Stimulated activated CD8-positive, alpha-beta memory T cell treated with anti-CD3 and anti-CD28 coated beads, Interleukin-2, amount 100 ng/mL, for 48 hours (primary cell): ENCODE measurements at regions not wholly inside any gene's neighbourhood (a gene's known extent, or its start where the extent isn't known, plus 50 kb on each side); places are given as distances from the start of the nearest gene placed in this dataset.

ENCODE experiments used
- DNase-seq, 2 donors: peaks; one replicate each; pipeline ENCODE4 v3.0.0-alpha.2; 2020; ENCODE audit warnings: low read depth in 2 of 2

DNA sequence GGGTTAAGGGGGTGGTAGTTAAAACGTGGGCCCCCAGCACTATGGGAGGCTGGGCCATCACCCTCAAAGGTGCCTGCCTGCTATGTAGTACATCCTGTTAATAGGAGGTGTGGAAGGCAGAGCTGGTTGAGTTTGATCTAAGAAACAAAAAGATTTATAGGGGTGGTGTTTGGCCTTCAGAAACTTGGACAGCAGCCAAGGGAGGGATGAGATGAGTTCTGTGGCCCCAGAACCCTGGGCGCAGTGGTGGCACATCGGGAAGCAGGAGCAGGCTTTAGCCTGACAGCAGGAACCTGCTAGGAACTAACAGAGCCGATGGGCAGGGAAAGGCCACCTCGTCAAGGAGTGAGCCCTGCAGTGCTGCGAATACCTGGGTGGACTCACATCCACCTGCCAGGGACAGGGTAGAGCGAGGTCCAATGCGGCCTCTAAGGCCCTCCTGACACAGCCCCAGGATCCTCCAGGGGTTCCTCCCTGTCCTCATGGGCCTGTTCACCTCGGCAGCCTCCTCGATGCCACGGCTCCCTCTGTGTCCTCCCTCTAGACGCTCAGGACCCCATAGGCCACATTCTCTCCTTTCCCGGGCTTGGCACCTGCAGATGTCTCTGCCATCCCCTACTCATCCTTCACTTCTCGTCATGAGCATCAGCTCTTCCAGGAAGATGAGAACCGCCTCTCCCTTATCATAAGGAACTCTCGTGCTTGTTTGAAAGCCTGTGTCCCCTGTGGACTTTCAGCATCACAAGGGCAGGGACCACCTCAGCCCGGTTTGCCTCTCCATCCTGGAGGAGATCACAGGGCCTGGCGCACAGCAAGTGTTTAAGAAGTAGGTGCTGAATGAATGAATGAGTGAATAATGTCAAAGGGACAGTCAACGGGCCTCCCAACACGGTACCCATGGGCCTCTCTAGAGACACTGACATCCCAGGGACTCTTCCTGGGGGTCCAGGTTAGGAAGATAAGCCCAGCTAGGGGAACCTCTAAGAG is 103.5 kb upstream of the TNRC6C start:
- no peak for DNase-seq

DNA sequence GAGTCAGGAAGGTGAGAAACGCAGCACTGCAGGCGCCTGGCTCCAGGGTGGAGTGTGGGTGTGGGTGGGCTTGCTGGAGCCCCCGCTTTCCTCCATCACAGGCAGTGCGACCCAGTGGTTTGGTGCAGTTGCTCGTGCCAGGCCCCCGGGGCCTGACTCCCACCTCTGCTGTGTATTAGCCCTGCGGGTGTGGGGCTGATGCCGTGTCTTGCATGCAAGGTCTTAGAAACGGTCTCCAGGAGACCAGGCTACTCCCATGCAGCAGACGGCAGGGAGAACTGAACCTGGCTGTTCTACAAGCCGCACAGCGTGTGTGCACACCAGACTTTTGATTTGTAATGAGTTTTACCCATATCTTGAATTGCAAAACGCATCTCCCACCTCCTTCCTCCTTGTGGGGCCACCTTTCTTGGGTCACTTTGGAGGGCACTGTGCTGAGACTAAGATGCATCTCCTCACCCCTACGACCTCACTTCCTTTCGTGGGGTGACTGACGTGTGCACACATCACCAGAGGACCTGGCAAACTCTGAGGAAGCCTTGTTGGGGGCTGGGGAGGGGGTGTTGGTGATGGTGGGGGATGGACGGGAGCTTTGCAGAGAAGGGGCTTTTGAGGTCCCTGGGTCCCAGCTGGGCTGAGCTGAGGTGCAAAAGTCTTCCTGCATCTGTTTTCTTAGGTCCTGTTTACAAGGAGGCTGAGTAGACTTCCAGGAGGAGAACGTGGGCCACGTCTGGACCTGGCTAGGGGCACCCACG is 101.8 kb upstream of the TNRC6C start:
- no peak for DNase-seq

DNA sequence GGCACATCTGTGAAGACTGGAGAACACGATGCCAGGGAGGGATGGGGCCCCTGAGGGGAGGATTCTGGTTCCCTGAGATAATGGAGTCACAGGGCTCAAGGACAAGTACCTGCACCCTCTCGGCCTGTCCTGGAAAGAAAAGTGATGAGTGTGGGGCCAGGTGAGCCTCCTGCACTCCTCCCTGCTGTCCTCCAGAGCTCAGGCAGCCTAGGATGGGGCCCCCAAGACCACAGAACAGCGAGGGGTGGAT is 101.3 kb upstream of the TNRC6C start:
- no peak for DNase-seq

DNA sequence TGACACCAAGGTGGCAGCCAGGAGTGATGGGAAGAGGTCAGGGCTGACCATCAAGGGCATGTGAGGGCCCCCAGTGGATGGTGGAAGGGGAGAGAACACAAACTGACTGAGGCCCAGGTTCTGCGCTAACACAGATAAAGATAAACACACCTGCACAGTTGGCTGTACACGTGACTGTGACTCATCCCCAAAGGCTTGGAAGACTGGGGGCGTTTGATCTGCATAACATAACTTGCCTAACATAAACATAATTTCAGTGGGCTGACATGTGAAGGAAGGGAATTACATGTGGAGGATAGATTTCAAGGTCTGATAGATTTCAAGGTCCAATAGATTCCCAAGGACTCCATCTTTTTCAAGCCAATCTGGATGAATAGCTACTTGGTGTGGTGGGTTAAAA is 100.9 kb upstream of the TNRC6C start:
- no peak for DNase-seq

DNA sequence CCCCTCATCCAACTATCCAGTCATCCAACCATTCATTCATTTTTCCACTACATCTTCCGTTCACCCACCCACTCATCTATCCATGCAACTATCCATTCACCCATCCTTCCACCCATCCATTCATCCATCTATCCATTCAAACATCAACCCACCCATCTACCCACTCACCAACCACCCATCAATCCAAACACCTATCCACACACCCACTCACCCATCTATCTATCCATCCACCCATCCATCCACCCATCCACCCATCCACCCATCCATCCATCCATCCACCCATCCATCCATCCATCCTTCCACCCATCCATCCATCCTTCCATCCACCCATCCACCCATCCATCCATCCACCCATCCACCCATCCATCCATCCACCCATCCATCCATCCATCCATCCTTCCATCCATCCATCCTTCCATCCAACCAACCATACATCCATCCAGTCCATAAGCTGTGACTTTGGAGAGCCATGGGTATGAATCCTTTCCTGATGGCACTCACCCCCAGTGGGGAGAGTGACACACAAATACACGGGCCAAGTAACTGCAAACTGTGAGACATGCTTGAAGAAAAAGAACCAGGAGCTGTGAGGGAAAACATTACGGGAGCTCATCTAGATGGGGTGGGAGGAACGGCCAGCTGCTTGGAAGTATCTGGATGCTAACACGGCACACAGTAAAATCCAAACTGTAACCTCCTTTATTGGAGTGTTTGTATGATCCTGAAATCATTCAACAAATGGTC is 100.0 kb upstream of the TNRC6C start:
- DNase-seq = no peak

DNA sequence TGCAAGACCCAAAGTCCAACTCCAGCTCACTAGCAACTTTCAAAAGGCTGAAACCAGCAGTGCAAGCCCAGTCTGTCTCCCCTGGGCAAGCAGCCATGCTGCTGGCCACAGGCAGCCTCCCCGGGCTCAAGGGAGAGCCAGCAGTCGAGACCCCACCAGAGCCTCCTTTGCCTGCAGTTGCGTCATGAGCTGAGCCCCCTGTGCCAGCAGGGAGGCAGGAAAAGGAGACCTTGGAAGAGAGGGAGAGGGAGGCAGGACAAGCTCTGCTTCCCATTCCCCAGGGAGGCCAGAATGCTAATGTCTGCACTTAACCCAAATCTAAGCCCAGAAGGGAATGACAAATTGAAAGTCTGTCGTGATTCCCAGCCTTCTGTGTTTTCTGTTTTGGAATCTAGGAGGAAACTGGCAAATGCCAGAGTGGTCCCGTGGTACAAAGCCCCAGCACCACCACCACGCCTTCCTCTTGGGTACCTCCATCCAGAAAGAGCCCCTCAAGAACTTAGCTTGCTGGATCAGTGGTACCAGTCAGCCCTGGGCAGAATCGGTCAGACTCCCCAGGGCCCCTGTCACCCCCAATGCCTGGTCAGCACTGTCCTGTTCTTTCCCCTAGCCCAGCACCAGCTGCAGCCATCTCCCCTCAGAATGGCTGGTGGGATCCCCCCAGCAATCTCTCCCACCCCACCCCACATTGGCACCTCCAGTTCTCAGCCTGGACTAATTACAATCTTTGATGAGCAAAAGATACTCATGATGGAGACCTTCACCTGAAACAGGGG is 99.3 kb upstream of the TNRC6C start:
- DNase-seq = no peak

DNA sequence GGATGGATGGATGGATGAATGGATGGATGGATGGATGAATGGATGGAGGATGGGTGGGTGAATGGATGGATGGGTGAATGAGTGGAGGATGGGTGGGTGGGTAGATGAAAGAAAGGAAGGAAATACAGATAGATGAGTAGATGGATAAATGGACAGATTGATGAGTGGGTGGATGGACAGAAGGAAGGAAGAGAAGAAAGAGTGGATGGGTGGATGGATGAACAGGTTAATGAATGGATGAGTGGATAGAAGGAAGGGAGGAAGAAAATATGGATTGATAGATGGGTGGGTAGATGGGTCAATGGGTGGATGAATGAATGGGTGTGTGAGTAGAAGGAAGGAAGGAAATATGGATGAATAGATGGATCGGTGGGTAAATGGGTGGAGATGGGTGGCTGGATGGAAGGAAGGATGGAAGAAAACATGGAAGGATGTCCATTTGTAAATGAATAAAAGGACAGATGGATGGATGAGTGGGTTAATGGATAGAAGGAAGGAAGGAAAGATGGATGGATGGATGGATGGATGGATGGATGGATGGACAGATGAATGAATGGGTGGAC is 97.3 kb upstream of the TNRC6C start:
- DNase-seq = no peak

DNA sequence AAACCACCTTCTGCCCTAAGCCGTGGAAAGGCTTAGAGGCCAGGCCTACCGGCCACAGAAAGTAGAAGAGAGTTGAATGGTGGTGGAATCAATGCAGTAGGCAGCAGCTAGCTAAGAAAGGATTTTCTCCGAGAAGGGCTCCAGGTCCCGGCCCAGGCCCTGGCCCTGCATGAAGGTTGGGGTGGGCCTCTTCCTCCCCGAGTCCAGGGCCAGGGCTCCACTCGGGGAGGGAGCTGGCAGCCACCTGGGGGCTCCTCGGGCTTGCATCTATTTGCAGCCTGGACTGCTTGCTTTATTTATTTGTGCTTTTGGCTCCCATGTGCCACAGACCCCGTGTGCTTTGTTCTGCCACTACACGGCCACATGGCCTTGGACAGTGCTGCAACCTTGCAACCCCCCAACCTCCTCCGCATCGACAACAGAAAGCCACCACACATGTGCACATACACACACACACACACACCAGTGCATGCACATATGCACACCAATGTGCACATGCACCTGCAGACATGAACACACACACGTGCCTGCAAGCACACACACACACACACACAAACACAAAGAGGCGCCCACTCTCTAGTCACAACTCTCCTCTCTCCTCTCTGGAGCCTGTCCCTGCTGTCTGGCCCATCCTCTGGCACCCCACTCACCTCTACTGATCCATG is 96.4 kb upstream of the TNRC6C start:
- DNase-seq = no peak

DNA sequence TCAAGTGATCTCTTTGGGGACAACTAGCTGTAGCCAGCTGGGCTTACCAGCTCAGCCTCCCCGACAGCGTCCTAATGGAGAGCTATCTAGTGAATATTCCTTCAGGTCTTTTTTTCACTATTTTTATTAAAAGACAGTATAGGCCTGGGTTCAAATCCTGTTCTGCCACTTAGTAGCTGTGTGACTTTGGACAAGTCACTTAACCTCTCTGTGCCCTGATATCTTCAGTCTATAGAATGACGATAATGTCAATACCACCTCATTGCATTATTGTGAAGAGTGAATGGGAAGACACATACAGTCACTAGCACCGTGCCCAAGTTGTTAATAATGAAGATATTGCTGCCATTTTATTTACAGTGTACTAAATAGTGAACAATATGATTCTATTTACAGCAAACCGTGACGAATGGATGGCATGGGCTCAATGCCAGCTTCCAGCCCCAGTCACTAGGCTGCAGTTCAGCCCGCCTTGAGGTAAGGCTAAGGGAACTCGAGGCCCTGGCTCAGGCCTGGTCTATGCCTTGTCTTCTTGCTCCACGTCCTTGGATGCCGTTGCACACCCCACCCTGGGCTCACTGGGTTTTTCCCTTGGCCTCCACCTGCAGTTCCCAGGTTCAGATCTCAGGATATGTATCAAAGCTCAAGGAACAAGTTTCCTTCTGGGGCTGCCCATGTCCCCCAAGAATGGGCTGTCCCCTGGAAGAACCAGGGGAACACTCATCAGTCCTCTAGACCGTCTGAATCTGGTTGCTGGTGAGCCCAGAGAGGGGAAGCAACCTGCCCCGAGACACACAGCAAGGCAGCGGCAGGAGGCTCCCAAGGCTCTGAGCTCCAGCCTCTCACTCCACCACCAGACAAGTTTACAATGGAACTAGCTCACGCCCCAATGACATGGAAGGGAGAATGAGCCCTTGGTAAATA is 95.4 kb upstream of the TNRC6C start:
- no peak for DNase-seq

DNA sequence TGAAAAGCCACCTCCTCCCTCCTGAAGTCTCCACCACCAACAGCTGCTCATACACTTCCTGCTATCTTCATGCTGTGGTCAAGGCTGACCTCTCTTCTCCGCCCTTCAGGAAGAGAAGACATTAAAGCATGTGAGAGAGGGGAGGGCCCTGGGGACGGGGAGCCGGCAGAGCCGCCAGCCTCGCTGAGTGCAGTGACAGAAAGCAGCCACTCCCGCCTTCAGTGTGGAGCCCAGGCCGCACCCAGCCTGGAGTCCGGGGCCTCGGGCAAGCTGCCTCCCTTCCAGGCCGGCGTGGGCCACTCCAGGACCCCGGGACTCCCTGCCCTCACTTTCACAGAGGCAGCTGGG is 94.7 kb upstream of the TNRC6C start:
- DNase-seq = no peak

DNA sequence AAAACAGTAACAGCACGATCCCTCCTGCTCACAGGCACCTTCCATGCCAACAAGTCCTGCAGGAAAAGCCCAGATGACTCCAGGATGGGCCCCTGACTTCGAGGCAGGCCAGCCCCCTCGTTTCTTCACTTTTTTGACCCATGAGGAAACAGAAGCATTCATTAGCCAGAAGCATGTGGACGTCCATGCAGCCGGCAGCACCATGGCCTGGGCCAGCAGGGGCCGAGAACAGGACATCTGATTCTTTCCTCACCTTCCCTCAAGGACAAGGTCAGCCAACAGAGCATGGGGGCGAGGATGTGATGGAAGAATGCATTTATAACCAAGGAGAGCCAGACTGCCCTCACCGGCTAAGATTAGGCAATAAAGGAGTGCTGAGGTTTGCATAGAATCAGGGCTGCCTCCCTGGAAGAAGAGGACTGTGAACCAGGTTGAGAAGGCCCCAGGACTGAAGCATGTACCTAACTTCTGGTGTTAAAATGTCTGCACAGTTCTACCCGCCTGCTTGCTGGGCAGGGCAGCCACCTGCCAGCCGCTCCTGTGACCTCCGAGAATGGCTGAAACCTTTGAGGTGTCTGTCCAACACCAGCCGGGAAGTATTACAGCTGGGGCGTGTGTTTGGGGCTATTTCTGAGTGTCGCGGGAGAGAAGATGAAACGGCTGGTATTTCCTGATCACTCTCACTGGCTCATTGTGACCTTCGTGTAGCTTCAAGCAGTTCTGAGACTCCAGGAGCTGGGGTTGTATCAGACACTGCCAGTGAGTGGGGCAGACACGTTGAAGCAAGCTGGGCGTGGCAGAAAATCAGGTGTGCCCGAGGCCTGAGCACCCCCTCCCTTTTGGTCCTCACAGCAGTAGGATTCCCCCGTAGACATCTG is 94.0 kb upstream of the TNRC6C start:
- DNase-seq = no peak

DNA sequence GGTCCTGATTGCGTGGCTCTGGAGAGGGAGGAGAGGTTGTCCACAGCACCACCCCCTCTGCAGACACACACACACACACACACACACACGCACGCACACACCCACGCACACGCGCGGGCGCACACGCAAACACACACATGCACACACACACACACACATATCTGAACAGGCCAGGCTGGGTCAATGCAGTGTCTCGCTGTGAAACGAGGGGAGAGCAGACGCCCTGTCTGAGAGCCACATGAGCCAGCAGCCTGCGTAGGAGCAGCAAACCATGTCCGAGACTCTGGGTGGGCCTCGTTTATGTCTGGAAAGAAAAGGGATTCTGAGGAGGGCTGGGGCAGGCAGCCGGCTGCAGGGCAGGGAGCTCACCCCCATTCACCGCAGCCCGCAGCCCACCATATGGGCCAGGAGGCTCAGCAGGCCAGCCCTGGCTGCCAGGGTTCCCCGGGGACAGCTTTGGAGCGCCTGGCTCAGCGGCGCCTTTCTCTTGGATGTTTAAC is 93.3 kb upstream of the TNRC6C start:
- DNase-seq = no peak

DNA sequence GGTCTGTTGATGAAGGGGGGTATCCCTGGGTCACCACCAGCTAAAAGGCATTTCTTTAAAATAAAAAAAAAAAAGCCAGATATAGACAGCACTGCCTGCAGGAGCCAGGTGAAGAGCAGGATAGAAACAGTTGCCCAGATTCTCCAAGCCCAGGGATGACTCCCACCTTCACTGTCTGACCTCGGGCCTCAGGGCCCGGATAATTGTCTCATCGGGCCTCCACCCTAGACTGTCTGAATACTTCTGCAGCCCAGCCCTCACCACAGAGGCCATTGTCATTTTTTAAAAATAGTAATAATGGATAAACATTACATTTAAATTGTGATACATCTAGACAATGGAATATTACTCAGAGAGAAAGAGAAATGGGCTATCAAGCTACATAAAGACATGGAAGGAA is 92.8 kb upstream of the TNRC6C start:
- no peak for DNase-seq

DNA sequence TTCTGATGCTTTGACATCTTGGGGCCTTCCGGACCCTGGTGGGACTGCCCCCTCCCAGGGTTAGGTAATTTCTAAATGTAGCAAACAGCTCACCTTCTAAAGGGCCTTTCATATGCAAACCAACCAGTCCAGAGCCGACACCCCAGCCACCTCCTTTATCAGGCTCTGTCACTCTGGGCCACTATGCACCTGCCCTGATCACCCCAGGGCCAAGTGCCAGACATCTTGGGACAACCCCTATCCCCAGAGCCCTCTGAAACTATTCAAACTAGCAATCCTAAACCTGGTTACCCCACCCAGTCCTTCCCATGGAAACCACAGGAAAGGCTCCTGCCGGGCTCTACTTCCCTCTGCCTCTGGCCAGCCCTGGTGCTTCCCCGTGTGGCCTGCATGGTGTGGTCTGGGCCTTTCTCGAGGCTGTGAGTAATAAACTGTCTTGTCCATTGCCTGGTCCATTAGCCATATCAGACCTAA is 91.2 kb upstream of the TNRC6C start:
- DNase-seq = no peak

DNA sequence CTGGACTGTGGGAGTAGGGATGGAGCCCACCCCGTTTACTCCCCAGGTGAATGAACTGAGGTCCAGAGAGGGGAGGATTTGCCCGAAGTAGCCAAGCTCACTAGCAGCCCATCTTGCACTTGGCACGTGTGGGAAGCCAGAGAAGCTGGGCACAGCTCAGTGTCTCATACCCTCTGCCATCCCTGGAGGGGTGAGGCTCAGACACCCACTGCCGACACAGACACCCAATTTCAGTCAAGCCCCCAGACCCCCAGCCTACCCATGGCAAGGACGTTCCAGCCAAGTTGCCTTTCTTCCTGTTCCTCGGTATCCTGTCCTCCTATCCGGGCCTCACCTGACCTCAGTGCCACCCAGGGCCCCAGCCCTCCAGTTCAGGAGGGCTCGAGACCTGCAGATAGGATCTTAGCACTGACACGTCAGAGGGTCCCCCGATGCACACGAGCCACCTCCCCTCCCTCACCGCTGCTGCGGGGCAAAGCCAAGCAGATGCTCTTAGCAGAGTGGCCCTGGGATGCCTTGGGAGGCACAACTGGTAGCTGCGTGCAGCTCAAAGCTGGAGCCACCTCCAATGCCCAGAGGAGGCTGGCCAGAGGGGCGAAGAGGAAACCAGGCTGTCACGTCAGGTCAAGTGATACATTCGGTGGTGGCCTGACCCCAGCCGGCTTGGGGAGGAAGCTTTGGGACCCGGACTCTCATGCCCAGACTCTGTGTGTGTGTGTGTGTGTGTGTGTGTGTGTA is 90.4 kb upstream of the TNRC6C start:
- no peak for DNase-seq

DNA sequence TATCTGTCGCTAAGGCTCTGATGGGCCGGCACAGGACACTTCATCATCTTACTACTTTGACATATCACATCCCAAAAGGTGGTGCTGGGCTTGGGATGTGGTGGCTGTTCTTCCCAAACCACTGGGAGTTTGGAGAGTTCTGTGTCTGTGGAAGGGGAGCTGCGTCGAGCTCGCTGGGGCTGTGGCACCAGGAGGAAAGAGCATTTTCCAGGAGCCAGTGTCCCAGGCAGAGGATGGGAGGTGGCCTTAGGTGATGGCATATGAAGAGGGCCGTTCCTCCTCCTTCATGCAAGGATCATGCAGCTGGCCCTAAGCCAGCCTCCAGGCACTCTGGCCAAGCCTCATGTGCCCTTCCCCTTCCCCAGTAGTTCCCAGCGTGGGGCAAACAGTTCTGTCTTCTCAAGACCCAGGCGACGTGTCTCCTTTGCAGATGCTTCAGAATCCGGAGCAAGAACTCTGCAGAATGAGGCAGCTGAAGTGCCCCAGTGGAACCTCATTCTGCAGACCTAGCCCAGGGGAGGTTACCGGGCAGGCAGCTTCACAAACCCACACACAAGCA is 89.4 kb upstream of the TNRC6C start:
- DNase-seq = no peak

DNA sequence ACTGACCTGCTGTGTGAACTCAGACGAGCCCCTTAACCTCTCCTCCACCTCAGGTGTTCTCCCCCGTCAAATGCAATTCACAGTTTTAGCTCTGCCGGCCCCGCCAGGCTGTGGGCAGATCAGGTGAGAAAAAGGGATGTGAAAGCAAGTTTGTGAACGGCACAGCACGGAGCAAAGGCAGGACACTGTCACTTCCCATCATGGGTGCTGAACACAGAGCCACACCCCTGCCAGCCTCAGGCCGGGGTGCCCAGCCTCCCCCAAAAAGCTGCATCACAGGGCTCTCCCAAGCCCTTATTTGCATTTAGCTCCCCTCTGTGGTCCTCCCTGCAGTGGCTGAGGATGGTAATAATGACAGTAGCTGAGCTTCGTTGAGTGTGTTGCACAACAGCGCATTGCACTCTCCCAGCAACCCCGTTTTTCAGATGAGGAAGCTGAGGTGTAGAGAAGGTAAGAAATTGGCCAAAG is 88.8 kb upstream of the TNRC6C start:
- DNase-seq = no peak
